Right renal pelvis (tissue), 4 donors: ENCODE measurements at regions not wholly inside any gene's neighbourhood (a gene's known extent, or its start where the extent isn't known, plus 50 kb on each side); places are given as distances from the start of the nearest gene placed in this dataset.
"Not testable (repeated sequence)": the region's sequence is repeated elsewhere in the genome, so short reads cannot be mapped to it uniquely, and the experiment has no call there.

Source experiments
- DNase-seq, 4 donors: peaks; one replicate each; pipeline ENCODE4 v3.0.0-alpha.2; 2013; ENCODE audit warnings: low read depth in 4 of 4, low spot score in 3 of 4, missing footprints in 1 of 4

- DNase-seq: not testable (repeated sequence)
These were observed 82.7 kb downstream of the XCL2 start for GRCh38 chr1:168461108-168461507.

GRCh38 chr1:168457296-168457695, 86.5 kb downstream of the XCL2 start:
- DNase-seq: not testable (repeated sequence)

DNA sequence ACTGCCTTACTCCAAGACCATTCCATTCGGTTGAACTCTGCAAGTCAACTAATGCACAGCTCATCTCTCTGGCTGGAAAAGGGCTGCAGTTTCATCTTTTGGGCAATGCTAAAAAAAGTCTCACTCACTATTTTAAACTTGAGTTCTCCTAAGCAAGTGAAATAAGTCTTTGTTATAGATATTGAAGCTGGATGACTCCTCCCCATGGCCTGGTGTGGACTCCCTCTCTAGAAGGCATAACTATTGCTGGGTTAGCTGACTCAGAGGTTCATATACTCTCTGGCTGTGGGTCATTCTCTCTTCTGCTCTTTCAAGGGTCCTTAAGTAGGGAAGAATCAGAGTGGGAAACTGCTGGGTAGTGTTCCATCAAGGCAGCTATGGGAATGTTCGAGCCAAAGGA, 88.0 kb downstream of the XCL2 start:
- DNase-seq: no peak

- no peak for DNase-seq
These were observed 89.5 kb downstream of the XCL2 start for GRCh38 chr1:168454211-168454815.

- DNase-seq: no peak
These were observed 90.7 kb downstream of the XCL2 start for GRCh38 chr1:168453056-168453455.

- DNase-seq: no peak
These were observed 91.5 kb downstream of the XCL2 start for GRCh38 chr1:168452329-168452728.

DNA sequence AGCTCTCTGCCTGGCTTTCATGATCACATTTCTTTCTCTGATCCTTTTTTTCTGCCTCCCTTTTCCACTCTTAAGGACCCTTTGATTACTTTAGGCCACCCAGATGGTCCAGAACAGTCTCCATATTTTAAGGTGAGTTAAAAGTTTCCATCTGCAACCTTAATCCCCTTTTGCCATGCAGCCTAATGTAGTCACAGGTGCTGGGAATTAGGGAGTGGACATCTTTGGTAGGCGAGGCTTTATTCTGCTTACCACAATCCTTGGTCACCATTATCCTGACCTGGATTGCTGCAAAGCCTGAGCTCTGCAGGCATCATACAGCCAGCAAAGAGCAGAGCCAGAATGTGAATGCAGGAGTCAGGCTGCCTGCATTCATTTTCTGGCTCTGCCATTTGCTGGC, 95.9 kb downstream of the XCL2 start:
- DNase-seq: no peak

DNA sequence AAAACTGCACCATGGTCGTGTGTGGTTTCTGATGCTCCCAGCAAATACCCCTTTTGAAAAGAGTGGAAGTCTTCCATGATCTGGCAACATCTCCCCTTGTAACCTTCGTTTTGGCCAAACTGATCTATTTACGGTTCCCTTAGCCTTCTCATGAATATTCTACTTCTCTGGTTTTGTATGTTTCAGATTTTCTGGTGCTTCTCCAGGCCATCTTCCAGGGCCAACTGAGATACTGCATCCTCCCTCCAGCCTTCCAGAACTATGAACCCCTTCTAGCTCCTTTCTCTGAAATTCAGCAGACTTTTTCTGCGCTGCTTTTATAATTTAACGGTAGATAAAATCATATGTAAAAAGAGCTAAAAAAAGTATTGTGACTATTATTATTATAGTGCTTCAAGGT, 97.7 kb downstream of the XCL2 start:
- DNase-seq: no peak

GRCh38 chr1:168443899-168444298, 99.9 kb downstream of the XCL2 start:
- no peak for DNase-seq

DNA sequence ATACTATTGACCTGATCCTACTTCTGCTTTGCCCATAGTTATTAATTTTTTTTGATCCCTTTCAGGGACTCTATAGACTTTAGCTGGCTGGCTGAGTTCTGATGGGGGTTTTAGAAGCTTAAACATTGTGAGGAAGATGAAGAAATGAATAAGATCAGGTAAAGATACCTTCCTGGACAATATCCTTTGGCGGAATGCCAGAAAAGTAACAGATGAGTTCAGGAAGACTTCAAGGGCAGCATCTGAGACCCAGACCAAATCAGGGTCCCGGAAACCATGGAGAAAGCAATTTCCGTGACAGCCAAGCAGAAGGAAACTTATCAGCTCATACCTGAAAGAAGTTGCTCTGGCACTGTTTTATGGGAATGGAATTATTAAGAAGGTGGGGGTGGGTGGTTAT, 100.4 kb downstream of the XCL2 start:
- no peak for DNase-seq

- DNase-seq: no peak
These were observed 100.9 kb downstream of the XCL2 start for GRCh38 chr1:168442931-168443330.

- DNase-seq: no peak
These were observed 102.1 kb downstream of the XCL2 start for GRCh38 chr1:168441745-168442144.

DNA sequence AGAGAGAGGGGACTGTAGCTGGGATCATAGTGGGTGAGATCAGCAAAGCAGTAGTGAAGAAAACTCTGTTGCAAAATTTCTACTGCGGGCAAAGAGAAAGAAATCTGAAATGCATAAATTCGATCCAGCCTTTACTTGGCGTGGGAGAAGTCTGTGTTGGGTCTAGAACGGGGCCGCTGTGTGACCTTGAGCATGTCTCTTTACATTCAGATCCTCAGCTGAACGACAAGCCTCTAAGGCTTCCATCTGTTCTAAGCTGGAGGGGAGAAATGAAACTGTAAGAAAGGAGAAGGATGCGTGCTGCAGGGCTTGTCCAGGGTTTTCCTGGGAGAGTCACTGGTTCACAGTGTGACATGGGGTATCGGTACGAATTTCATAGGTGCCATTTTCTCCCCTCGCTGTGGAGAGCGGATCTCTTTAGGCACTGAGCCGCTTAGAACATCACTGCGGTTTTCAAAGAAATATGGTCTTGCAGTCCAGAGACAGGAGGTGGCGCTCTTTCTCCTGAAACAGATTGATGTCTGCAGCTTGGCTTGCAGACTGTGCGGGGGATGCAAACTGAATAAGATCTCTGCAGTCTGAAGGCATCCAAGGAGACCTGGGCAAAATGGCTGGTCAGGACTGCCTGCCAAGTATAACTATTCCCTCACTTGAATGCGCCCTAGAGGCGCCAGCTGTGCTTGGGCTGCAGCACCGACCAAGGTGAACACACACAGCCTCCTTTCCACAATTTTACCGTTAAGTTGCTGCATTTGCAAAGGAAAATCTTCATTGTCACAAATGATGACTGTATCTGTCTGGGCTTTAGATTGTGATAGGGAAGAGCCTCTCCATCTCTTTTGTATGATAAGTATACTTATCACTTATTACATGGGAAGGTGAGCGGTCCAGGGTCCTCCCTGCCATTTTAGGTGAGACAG, 104.1 kb downstream of the XCL2 start:
- peak; percentile 61 to 83 (median 71) for DNase-seq

DNA sequence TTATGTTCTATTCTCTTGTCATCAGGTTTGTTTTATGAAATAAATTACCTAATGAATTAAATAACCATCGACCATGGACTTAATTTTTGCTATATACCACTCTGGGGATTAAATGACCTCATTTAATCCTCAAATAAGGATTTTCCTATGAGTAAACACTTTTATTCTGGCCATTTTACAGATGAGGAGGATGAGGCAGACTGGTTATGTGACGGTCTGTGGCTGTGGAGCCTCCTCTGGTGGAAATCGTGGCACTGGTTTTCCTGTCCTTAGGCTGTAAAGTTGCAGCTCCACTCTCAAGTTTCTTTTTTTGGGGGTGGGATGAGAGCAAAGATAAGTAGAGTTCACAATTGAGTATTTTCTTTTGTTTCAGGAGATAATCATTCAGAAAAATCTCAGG, 105.2 kb downstream of the XCL2 start:
- DNase-seq: no peak

DNA sequence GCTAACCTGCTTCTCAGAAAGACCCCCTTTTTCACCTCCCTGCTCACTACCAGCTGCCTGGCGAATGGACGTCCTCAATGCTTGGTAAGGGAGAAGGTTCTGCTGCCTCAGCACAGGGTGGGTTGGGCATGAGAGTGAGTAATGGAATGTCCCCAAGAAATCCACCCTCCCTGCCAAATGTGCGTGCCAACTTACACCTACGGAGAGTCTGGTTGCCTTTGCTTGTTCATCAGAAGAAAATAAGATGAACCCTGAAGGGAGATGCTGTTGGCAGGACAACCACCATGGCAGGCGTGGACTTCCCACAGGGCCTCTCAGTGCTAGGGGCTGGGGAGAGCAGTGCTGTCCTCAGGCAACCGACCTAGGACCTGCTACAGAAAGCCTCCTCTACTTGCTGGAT, 106.0 kb downstream of the XCL2 start:
- no peak for DNase-seq

DNA sequence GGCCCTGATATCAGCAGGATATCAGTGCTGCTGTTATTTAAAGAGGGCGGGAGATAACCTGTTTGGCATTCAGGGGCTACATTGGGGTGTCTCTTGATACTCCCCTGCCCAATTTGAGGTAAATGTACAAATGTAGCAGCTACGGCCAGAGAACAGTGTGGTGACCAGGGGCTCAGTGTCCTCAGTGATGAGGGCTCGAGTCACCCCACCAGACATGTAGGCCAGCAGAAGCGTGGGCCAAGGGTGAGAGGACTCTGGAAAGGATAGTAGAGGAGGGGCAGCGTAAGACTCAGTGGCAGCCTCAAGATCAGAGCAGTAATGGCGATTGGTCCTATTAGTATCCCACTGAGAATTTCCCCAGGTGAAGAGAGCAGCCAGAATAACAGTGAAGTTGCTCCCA, 108.4 kb downstream of the XCL2 start:
- DNase-seq: no peak

GRCh38 chr1:168433238-168433637, 110.6 kb downstream of the XCL2 start:
- DNase-seq: no peak

DNA sequence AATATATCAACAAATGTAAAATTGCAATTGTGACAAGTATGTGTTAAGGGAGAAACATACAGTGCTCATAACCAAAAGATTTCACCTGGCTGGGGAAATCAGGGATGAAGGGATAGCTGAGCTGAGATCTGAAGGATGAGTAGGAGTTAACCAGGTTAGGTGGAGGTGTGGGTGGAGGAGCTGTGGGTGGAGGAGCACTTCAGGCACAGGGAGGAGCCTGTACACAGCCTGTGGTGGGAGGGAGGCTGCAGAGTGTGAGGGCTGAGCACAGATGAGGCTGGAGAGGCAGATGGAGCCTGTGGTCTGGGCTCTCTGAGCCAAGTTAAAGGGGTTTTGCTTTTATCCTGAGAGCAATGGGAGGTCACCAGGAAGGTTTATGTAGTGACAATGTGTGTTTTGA, 111.9 kb downstream of the XCL2 start:
- no peak for DNase-seq

GRCh38 chr1:168430321-168430720, 113.5 kb downstream of the XCL2 start:
- DNase-seq: no peak

DNA sequence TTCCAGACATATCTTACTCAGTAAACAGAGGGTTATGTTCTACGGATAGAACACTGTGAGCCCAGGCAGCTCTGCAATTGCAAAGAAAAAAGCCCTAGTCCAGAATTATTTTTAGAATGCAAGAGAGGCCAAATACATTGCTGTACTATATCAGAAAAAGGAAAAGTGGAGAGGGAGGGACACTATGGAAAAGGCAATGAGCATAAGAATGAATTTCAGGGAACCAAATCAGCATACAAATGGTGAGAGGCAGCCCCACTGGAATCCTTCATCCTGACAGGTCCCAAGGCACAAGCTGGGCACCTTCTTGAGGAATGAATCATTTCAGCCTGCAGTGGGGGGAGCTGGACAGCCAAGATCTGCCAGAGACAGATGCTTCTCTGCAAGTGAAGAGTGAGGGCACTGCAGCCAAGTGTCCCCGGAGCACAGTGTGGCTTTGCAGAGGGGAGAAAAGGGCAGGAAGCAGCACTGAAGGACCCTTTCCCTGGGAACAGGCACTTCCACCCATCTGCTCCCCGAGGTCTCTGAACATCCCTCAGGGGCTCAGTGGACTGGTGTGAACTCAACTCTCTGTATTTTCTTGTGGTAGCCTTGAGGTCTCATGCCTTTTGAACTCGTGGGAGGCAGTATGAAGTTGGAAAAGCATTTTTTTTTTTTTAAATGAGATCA, 115.6 kb downstream of the XCL2 start:
- DNase-seq: no peak

- no peak for DNase-seq
These were observed 116.7 kb downstream of the XCL2 start for GRCh38 chr1:168427051-168427450.

DNA sequence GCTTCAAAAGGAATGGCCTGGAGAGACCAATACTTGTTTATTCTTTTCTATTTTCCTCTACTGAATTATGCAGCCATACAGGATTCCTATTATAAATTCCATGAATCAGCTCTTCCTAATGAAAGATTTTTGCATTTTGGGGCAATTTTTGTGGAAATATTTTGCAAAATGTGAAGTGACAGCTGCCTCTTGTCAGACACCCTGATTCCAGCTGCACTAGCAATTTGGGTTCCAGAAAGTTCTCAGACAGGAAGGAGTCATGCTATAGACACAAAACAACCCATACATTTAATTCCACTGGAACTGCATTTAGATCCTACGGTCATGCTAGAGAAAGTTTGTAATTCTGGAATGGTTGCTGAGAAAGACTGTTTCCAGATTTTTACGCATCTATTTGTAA, 119.5 kb downstream of the XCL2 start:
- DNase-seq: no peak
